ENCODE measurements at regions not wholly inside any gene's neighbourhood (a gene's known extent, or its start where the extent isn't known, plus 50 kb on each side); places are given as distances from the start of the nearest gene placed in this dataset.

GRCh38 chr1:185631843-185632242, 102.3 kb upstream of the HMCN1 start:
- no peak overlapping the region for H3K4me3 Mint-ChIP-seq
- intact Hi-C loops (cut with micrococcal nuclease): no loop called here
- no peaks in the 10 kb centered on the region for H3K27me3 Mint-ChIP-seq
- H3K27ac Mint-ChIP-seq: no peak overlapping the region
- peaks cover 10% of the 10 kb centered on the region for H3K36me3 Mint-ChIP-seq (ENCODE audit: low read depth)
- no peak for DNase-seq
- peaks cover 15% of the 10 kb centered on the region for H3K4me1 Mint-ChIP-seq
- H3K9me3 Mint-ChIP-seq: peaks cover 14% of the 10 kb centered on the region

GRCh38 chr1:185627761-185628501, 106.3 kb upstream of the HMCN1 start:
- peaks cover 3% of the 10 kb centered on the region for H3K4me1 Mint-ChIP-seq
- peaks cover 5% of the 10 kb centered on the region for H3K9me3 Mint-ChIP-seq
- H3K36me3 Mint-ChIP-seq (ENCODE audit: low read depth): no peaks in the 10 kb centered on the region
- DNase-seq: no peak
- H3K27ac Mint-ChIP-seq: no peak overlapping the region
- intact Hi-C loops (cut with micrococcal nuclease): no loop called here
- no peak overlapping the region for H3K4me3 Mint-ChIP-seq
- no peaks in the 10 kb centered on the region for H3K27me3 Mint-ChIP-seq

GRCh38 chr1:185627171-185627570, 107.0 kb upstream of the HMCN1 start:
- intact Hi-C loops (cut with micrococcal nuclease): no loop called here
- Mint-ChIP-seq H3K27ac (no peak overlapping the region), H3K4me3 (no peak overlapping the region), H3K9me3 (peaks cover 5% of the 10 kb centered on the region), H3K36me3 (ENCODE audit: low read depth) (no peaks in the 10 kb centered on the region), H3K27me3 (no peaks in the 10 kb centered on the region), H3K4me1 (peaks cover 3% of the 10 kb centered on the region)
- DNase-seq: no peak

GRCh38 chr1:185626344-185626743, 107.8 kb upstream of the HMCN1 start:
- no peaks in the 10 kb centered on the region for H3K36me3 Mint-ChIP-seq (ENCODE audit: low read depth)

GRCh38 chr1:185610954-185611353, 123.2 kb upstream of the HMCN1 start:
- Mint-ChIP-seq H3K4me3 (no peak overlapping the region), H3K36me3 (ENCODE audit: low read depth) (peaks cover 4% of the 10 kb centered on the region), H3K4me1 (peaks cover 3% of the 10 kb centered on the region), H3K27me3 (peaks cover 5% of the 10 kb centered on the region), H3K27ac (no peak overlapping the region), H3K9me3 (peaks cover 25% of the 10 kb centered on the region)
- intact Hi-C loops (cut with micrococcal nuclease): no loop called here
- DNase-seq: no peak

More at GRCh38 chr1:185626344-185626743, 107.8 kb upstream of the HMCN1 start:
- intact Hi-C loops (cut with micrococcal nuclease): no loop called here
- H3K27ac Mint-ChIP-seq: no peak overlapping the region
- H3K4me3 Mint-ChIP-seq: no peak overlapping the region
- no peaks in the 10 kb centered on the region for H3K27me3 Mint-ChIP-seq
- peaks cover 3% of the 10 kb centered on the region for H3K4me1 Mint-ChIP-seq
- H3K9me3 Mint-ChIP-seq: peaks cover 10% of the 10 kb centered on the region
- no peak for DNase-seq

- Mint-ChIP-seq H3K36me3 (ENCODE audit: low read depth) (no peaks in the 10 kb centered on the region), H3K4me3 (no peak overlapping the region), H3K27me3 (peaks cover 5% of the 10 kb centered on the region), H3K9me3 (peaks cover 15% of the 10 kb centered on the region), H3K27ac (no peak overlapping the region), H3K4me1 (peaks cover 3% of the 10 kb centered on the region)
- intact Hi-C loops (cut with micrococcal nuclease): no loop called here
- no peak for DNase-seq
Observed at GRCh38 chr1:185608177-185608576, 126.0 kb upstream of the HMCN1 start.

- DNase-seq: no peak
- Mint-ChIP-seq H3K27me3 (no peaks in the 10 kb centered on the region), H3K4me1 (no peaks in the 10 kb centered on the region), H3K9me3 (no peaks in the 10 kb centered on the region), H3K36me3 (ENCODE audit: low read depth) (no peaks in the 10 kb centered on the region), H3K4me3 (no peak overlapping the region), H3K27ac (no peak overlapping the region)
- intact Hi-C loops (cut with micrococcal nuclease): no loop called here
Observed at GRCh38 chr1:185603158-185603557, 131.0 kb upstream of the HMCN1 start.

- Mint-ChIP-seq H3K27me3 (no peaks in the 10 kb centered on the region), H3K36me3 (ENCODE audit: low read depth) (no peaks in the 10 kb centered on the region), H3K9me3 (no peaks in the 10 kb centered on the region), H3K27ac (no peak overlapping the region), H3K4me3 (no peak overlapping the region), H3K4me1 (peaks cover under 1% of the 10 kb centered on the region)
- intact Hi-C loops (cut with micrococcal nuclease): no loop called here
- DNase-seq: no peak
Observed at GRCh38 chr1:185601189-185601588, 133.0 kb upstream of the HMCN1 start.

GRCh38 chr1:185600641-185601040, 133.6 kb upstream of the HMCN1 start:
- Mint-ChIP-seq H3K9me3 (no peaks in the 10 kb centered on the region), H3K4me1 (peaks cover 6% of the 10 kb centered on the region), H3K4me3 (no peak overlapping the region), H3K27me3 (no peaks in the 10 kb centered on the region), H3K36me3 (ENCODE audit: low read depth) (no peaks in the 10 kb centered on the region), H3K27ac (no peak overlapping the region)
- DNase-seq: no peak
- intact Hi-C loops (cut with micrococcal nuclease): no loop called here

- H3K27ac Mint-ChIP-seq: no peak overlapping the region
- H3K4me3 Mint-ChIP-seq: no peak overlapping the region
- intact Hi-C loops (cut with micrococcal nuclease): no loop called here
Observed at GRCh38 chr1:185598332-185598731, 135.9 kb upstream of the HMCN1 start.

GRCh38 chr1:185595835-185596667, 138.1 kb upstream of the HMCN1 start:
- Mint-ChIP-seq H3K4me1 (peaks cover 24% of the 10 kb centered on the region), H3K4me3 (no peak overlapping the region), H3K9me3 (peaks cover 6% of the 10 kb centered on the region), H3K27ac (no peak overlapping the region), H3K27me3 (no peaks in the 10 kb centered on the region), H3K36me3 (ENCODE audit: low read depth) (peaks cover 4% of the 10 kb centered on the region)
- DNase-seq: peak; percentile 83
- intact Hi-C loops (cut with micrococcal nuclease): no loop called here

More at GRCh38 chr1:185598332-185598731, 135.9 kb upstream of the HMCN1 start:
- Mint-ChIP-seq H3K9me3 (no peaks in the 10 kb centered on the region), H3K36me3 (ENCODE audit: low read depth) (no peaks in the 10 kb centered on the region), H3K27me3 (no peaks in the 10 kb centered on the region), H3K4me1 (peaks cover 15% of the 10 kb centered on the region)
- DNase-seq: no peak

GRCh38 chr1:185594786-185595410, 139.3 kb upstream of the HMCN1 start:
- intact Hi-C loops (cut with micrococcal nuclease): no loop called here

GRCh38 chr1:185593271-185593670, 140.9 kb upstream of the HMCN1 start:
- H3K4me3 Mint-ChIP-seq: no peak overlapping the region
- no peak for DNase-seq
- no peaks in the 10 kb centered on the region for H3K27me3 Mint-ChIP-seq
- peaks cover 6% of the 10 kb centered on the region for H3K9me3 Mint-ChIP-seq
- H3K36me3 Mint-ChIP-seq (ENCODE audit: low read depth): peaks cover 4% of the 10 kb centered on the region
- H3K27ac Mint-ChIP-seq: no peak overlapping the region
- intact Hi-C loops (cut with micrococcal nuclease): no loop called here
- peaks cover 24% of the 10 kb centered on the region for H3K4me1 Mint-ChIP-seq

More at GRCh38 chr1:185594786-185595410, 139.3 kb upstream of the HMCN1 start:
- no peak overlapping the region for H3K4me3 Mint-ChIP-seq
- peaks cover 6% of the 10 kb centered on the region for H3K9me3 Mint-ChIP-seq
- H3K27ac Mint-ChIP-seq: no peak overlapping the region
- peaks cover 24% of the 10 kb centered on the region for H3K4me1 Mint-ChIP-seq
- no peaks in the 10 kb centered on the region for H3K27me3 Mint-ChIP-seq
- no peak for DNase-seq
- H3K36me3 Mint-ChIP-seq (ENCODE audit: low read depth): peaks cover 4% of the 10 kb centered on the region

GRCh38 chr1:185585770-185586169, 148.4 kb upstream of the HMCN1 start:
- intact Hi-C loops (cut with micrococcal nuclease): no loop called here

More at GRCh38 chr1:185585770-185586169, 148.4 kb upstream of the HMCN1 start:
- DNase-seq: no peak
- H3K36me3 Mint-ChIP-seq (ENCODE audit: low read depth): peaks cover 9% of the 10 kb centered on the region
- no peaks in the 10 kb centered on the region for H3K27me3 Mint-ChIP-seq
- H3K4me1 Mint-ChIP-seq: no peaks in the 10 kb centered on the region
- peaks cover 21% of the 10 kb centered on the region for H3K9me3 Mint-ChIP-seq
- no peak overlapping the region for H3K27ac Mint-ChIP-seq
- H3K4me3 Mint-ChIP-seq: no peak overlapping the region
